Memory B cell (primary cell): ENCODE measurements at regions not wholly inside any gene's neighbourhood (a gene's known extent, or its start where the extent isn't known, plus 50 kb on each side); places are given as distances from the start of the nearest gene placed in this dataset.

ENCODE experiments used
- ATAC-seq: fragments of 150-1000 bp; cut with Tn5 transposase; 2 replicates; pipeline ENCODE4 v1.10.0; 2021; ENCODE audit warnings: low read depth, mild to moderate bottlenecking, moderate library complexity
- DNase-seq, 2 donors: peaks; one replicate each; pipeline ENCODE4 v3.0.0; 2022; ENCODE audit warnings: low spot score in 2 of 2
- H3K27ac Mint-ChIP-seq: one replicate; pipeline ENCODE4 v1.8.0; 2022; ENCODE audit warnings: mild to moderate bottlenecking, moderate library complexity, mixed read lengths
- H3K27me3 Mint-ChIP-seq: one replicate; pipeline ENCODE4 v1.8.0; 2022; ENCODE audit warnings: mixed read lengths
- H3K36me3 Mint-ChIP-seq: one replicate; pipeline ENCODE4 v1.8.0; 2022; ENCODE audit warnings: mild to moderate bottlenecking, mixed read lengths
- H3K4me1 Mint-ChIP-seq: one replicate; pipeline ENCODE4 v1.8.0; 2022; ENCODE audit warnings: mixed read lengths
- H3K4me3 Mint-ChIP-seq: one replicate; pipeline ENCODE4 v1.8.0; 2022; ENCODE audit warnings: mild to moderate bottlenecking, moderate library complexity, mixed read lengths
- H3K9me3 Mint-ChIP-seq: one replicate; pipeline ENCODE4 v1.8.0; 2022; ENCODE audit warnings: mixed read lengths

- DNase-seq (no peak), ATAC-seq (no peak)
- Mint-ChIP-seq H3K36me3 (no peaks in the 10 kb centered on the region), H3K9me3 (peaks cover 2% of the 10 kb centered on the region), H3K4me3 (no peak overlapping the region), H3K4me1 (no peaks in the 10 kb centered on the region), H3K27me3 (no peaks in the 10 kb centered on the region), H3K27ac (no peak overlapping the region)
Measured at GRCh38 chr3:68211637-68212036, 557.2 kb upstream of the SUCLG2 start.

DNA sequence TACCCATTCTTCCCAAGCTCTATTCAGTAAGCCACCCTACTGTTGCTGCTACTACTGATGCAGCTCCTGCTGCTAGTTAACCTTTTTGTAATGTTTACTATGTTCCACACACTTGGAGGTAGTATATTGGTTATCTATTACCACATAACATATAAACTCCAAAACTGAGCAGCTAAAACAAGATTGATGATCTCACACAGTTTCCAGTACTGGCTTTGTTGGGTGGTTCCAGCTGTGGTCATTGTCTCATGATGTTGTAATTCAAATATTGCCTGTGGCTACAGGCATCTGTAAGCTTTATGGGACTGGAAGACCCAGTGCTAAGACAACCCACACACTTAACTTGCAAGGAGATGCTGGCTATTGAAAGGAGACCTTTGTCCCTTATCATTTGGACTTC is 556.2 kb upstream of the SUCLG2 start:
- H3K27ac Mint-ChIP-seq: no peak overlapping the region
- no peak overlapping the region for H3K4me3 Mint-ChIP-seq
- H3K9me3 Mint-ChIP-seq: peaks cover 2% of the 10 kb centered on the region
- DNase-seq (no peak), ATAC-seq (no peak)
- H3K27me3 Mint-ChIP-seq: no peaks in the 10 kb centered on the region
- no peaks in the 10 kb centered on the region for H3K36me3 Mint-ChIP-seq
- no peaks in the 10 kb centered on the region for H3K4me1 Mint-ChIP-seq

GRCh38 chr3:68207327-68207726 is 552.9 kb upstream of the SUCLG2 start:
- no peak for ATAC-seq
- Mint-ChIP-seq H3K27me3 (no peaks in the 10 kb centered on the region), H3K4me3 (no peak overlapping the region), H3K36me3 (no peaks in the 10 kb centered on the region), H3K9me3 (peaks cover 5% of the 10 kb centered on the region), H3K4me1 (no peaks in the 10 kb centered on the region), H3K27ac (no peak overlapping the region)
- no peak for DNase-seq

GRCh38 chr3:68206524-68207117 is 552.2 kb upstream of the SUCLG2 start:
- ATAC-seq (no peak), DNase-seq (no peak)
- no peaks in the 10 kb centered on the region for H3K4me1 Mint-ChIP-seq
- no peak overlapping the region for H3K27ac Mint-ChIP-seq
- no peak overlapping the region for H3K4me3 Mint-ChIP-seq
- H3K27me3 Mint-ChIP-seq: no peaks in the 10 kb centered on the region
- H3K36me3 Mint-ChIP-seq: no peaks in the 10 kb centered on the region
- peaks cover 7% of the 10 kb centered on the region for H3K9me3 Mint-ChIP-seq

GRCh38 chr3:68186733-68187132 is 532.3 kb upstream of the SUCLG2 start:
- Mint-ChIP-seq H3K4me1 (no peaks in the 10 kb centered on the region), H3K4me3 (no peak overlapping the region), H3K27me3 (no peaks in the 10 kb centered on the region), H3K9me3 (peaks cover 3% of the 10 kb centered on the region), H3K36me3 (no peaks in the 10 kb centered on the region), H3K27ac (no peak overlapping the region)
- no peak for ATAC-seq
- no peak for DNase-seq

DNA sequence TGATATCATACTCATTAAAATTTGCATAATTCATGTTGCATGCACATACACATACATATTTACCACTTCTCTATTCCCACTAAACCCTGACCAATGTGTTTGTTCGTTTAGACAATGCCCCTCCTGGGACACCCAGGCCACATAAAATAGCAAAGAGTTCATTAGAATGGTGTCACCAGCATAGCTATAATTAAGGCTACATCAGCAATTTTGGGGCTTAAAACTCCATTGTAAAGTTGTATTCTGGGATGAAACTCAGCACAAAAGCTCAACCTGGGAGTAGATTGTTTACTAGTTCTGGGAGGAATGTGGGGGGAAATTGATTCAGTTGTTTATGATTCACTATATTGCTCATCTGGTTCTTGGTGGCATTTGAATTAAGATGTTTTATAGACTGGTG is 522.2 kb upstream of the SUCLG2 start:
- H3K36me3 Mint-ChIP-seq: no peaks in the 10 kb centered on the region
- ATAC-seq: no peak

DNA sequence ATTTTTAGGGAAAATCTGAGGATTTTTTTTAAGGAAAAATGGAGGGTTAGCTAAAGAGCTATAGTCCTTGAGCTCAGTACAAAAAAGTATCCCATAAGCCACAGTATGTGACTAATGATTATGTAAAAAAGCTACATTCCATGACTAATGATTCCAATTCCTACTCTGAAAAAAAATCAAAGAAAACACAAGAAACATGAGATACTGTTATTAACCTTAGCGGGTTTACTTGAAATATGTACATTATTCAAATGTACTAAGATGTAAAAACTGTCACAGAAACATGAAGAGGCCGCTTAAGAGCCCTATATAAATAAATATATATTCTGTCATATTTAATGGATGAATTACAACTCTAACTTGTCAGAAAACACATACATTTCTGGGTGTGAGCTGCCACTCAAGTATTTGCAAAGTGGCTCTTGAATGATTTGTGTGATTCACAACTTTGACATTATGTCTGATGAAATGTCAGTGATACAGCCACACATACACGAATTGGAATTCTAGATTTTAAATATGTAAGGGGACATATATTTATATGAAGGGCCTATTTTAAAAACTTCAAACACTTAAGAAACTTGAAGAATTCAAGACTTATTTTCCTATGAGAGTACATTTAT is 518.7 kb upstream of the SUCLG2 start:
- Mint-ChIP-seq H3K9me3 (peaks cover 15% of the 10 kb centered on the region), H3K36me3 (no peaks in the 10 kb centered on the region), H3K4me1 (no peaks in the 10 kb centered on the region), H3K27me3 (no peaks in the 10 kb centered on the region), H3K27ac (no peak overlapping the region), H3K4me3 (no peak overlapping the region)
- no peak for DNase-seq
- ATAC-seq: no peak

More for the DNA sequence above, 522.2 kb upstream of the SUCLG2 start:
- no peaks in the 10 kb centered on the region for H3K4me1 Mint-ChIP-seq
- H3K27me3 Mint-ChIP-seq: no peaks in the 10 kb centered on the region
- H3K4me3 Mint-ChIP-seq: no peak overlapping the region
- no peak for DNase-seq
- H3K27ac Mint-ChIP-seq: no peak overlapping the region
- H3K9me3 Mint-ChIP-seq: peaks cover 8% of the 10 kb centered on the region

- H3K36me3 Mint-ChIP-seq: no peaks in the 10 kb centered on the region
- H3K4me3 Mint-ChIP-seq: no peak overlapping the region
- DNase-seq: no peak
- ATAC-seq: no peak
- H3K27me3 Mint-ChIP-seq: no peaks in the 10 kb centered on the region
- H3K9me3 Mint-ChIP-seq: peaks cover 15% of the 10 kb centered on the region
- H3K4me1 Mint-ChIP-seq: no peaks in the 10 kb centered on the region
- no peak overlapping the region for H3K27ac Mint-ChIP-seq
Measured at GRCh38 chr3:68172039-68172438, 517.6 kb upstream of the SUCLG2 start.

DNA sequence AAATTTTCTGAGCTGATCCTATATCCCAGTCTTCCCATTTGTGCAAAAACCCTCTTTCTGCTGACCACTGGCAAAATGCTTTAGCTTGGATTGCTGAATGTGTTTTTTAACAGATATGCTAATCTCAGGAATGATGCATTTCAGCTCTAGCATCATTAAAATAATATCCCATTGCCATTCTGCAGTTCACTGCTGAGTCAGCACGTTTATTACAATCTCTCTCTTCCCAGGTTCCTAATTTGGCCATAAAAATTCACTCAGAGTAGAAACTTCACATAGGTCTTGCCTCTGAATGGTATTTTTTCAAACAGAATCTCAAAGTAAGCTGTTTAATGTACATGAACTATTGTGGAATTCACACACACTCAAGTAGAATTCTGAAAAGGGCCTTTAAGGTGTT is 509.6 kb upstream of the SUCLG2 start:
- no peak overlapping the region for H3K4me3 Mint-ChIP-seq
- no peak overlapping the region for H3K27ac Mint-ChIP-seq
- H3K36me3 Mint-ChIP-seq: no peaks in the 10 kb centered on the region
- no peak for ATAC-seq
- no peaks in the 10 kb centered on the region for H3K9me3 Mint-ChIP-seq
- no peak for DNase-seq
- H3K27me3 Mint-ChIP-seq: no peaks in the 10 kb centered on the region
- no peaks in the 10 kb centered on the region for H3K4me1 Mint-ChIP-seq

GRCh38 chr3:68163062-68163461 is 508.6 kb upstream of the SUCLG2 start:
- H3K36me3 Mint-ChIP-seq: no peaks in the 10 kb centered on the region
- H3K27ac Mint-ChIP-seq: no peak overlapping the region
- DNase-seq (no peak), ATAC-seq (no peak)
- no peaks in the 10 kb centered on the region for H3K4me1 Mint-ChIP-seq
- H3K9me3 Mint-ChIP-seq: no peaks in the 10 kb centered on the region
- H3K27me3 Mint-ChIP-seq: no peaks in the 10 kb centered on the region
- H3K4me3 Mint-ChIP-seq: no peak overlapping the region

DNA sequence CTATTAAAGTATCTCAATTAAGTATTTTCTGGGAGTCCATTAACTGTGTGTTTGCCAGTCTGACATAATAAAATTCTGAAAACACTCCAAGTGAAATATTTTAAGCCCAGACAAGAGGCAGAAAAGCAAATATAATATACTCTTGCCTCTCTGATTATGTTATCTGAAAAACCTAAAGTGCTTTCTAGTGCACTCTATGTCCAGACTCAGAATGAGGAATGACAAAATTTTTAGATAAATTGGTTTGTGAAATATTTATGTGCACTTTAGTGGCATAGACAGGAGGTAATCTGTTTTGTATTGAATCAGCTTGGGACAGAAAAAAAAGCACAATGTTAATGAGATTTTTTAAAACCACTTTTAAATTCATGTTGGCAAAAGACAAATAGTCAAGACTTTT is 508.2 kb upstream of the SUCLG2 start:
- Mint-ChIP-seq H3K36me3 (no peaks in the 10 kb centered on the region), H3K9me3 (no peaks in the 10 kb centered on the region), H3K4me1 (no peaks in the 10 kb centered on the region), H3K27ac (no peak overlapping the region), H3K27me3 (no peaks in the 10 kb centered on the region), H3K4me3 (no peak overlapping the region)
- DNase-seq (no peak), ATAC-seq (no peak)

DNA sequence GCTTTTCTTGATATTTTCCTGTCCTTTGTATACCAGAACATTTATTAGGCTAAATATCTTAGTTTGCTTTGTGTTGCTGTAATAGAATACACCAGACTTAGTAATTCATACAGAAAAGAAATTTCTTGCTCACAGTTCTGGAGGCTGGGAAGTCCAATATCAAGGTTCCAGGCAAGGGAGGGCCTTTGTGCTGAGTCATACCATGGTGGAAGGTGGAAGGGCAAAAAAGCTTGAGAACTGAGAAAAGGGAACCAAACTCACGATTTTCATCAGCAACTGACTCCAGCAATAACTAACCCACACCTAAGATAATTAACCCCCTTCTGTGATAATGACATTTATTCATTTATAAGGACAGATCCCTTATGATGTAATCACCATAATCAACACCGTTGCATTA is 496.9 kb upstream of the SUCLG2 start:
- H3K27me3 Mint-ChIP-seq: peaks cover 3% of the 10 kb centered on the region
- no peak overlapping the region for H3K4me3 Mint-ChIP-seq
- no peaks in the 10 kb centered on the region for H3K36me3 Mint-ChIP-seq

GRCh38 chr3:68148447-68148846 is 494.0 kb upstream of the SUCLG2 start:
- H3K9me3 Mint-ChIP-seq: peaks cover 4% of the 10 kb centered on the region
- DNase-seq: no peak
- H3K27me3 Mint-ChIP-seq: peaks cover 1% of the 10 kb centered on the region
- H3K27ac Mint-ChIP-seq: no peak overlapping the region
- no peaks in the 10 kb centered on the region for H3K36me3 Mint-ChIP-seq
- ATAC-seq: no peak
- no peaks in the 10 kb centered on the region for H3K4me1 Mint-ChIP-seq
- H3K4me3 Mint-ChIP-seq: no peak overlapping the region

More for the DNA sequence above, 496.9 kb upstream of the SUCLG2 start:
- ATAC-seq (no peak), DNase-seq (no peak)
- H3K27ac Mint-ChIP-seq: no peak overlapping the region
- H3K9me3 Mint-ChIP-seq: peaks cover 6% of the 10 kb centered on the region
- no peaks in the 10 kb centered on the region for H3K4me1 Mint-ChIP-seq

- no peak for DNase-seq
- Mint-ChIP-seq H3K4me1 (no peaks in the 10 kb centered on the region), H3K27ac (no peak overlapping the region), H3K9me3 (peaks cover 2% of the 10 kb centered on the region), H3K36me3 (no peaks in the 10 kb centered on the region), H3K27me3 (peaks cover 1% of the 10 kb centered on the region), H3K4me3 (no peak overlapping the region)
- ATAC-seq: no peak
Measured at GRCh38 chr3:68142441-68142840, 488.0 kb upstream of the SUCLG2 start.

GRCh38 chr3:68139897-68140296 is 485.5 kb upstream of the SUCLG2 start:
- no peaks in the 10 kb centered on the region for H3K36me3 Mint-ChIP-seq
- H3K9me3 Mint-ChIP-seq: no peaks in the 10 kb centered on the region
- no peak for ATAC-seq
- no peaks in the 10 kb centered on the region for H3K27me3 Mint-ChIP-seq
- no peak overlapping the region for H3K4me3 Mint-ChIP-seq
- no peak for DNase-seq
- H3K27ac Mint-ChIP-seq: no peak overlapping the region
- H3K4me1 Mint-ChIP-seq: no peaks in the 10 kb centered on the region
